SH-SY5Y (cell line): ENCODE measurements at regions not wholly inside any gene's neighbourhood (a gene's known extent, or its start where the extent isn't known, plus 50 kb on each side); places are given as distances from the start of the nearest gene placed in this dataset.

ENCODE experiments used
- GATA2 ChIP-seq: IDR thresholded peaks from 2 replicates; pipeline ENCODE4 v1.6.1; 2011; ENCODE audit warnings: mild to moderate bottlenecking, low read depth, low read length
- GATA3 ChIP-seq: IDR thresholded peaks from 2 replicates; pipeline ENCODE4 v1.6.1; 2011; ENCODE audit warnings: low read depth, mild to moderate bottlenecking, low read length, moderate library complexity

GRCh38 chr5:8068078-8068477 lies 199.1 kb downstream of the MTRR start:
- TF ChIP-seq GATA2 (no peak), GATA3 (no peak)
